GM18867 (cell line): ENCODE measurements at regions not wholly inside any gene's neighbourhood (a gene's known extent, or its start where the extent isn't known, plus 50 kb on each side); places are given as distances from the start of the nearest gene placed in this dataset.

Experiments used
- ATAC-seq: cut with Tn5 transposase; IDR thresholded peaks from one replicate; pipeline ENCODE4 v1.9.1; 2021; ENCODE audit warnings: mild to moderate bottlenecking, moderate library complexity; ENCODE audit not compliant: unreplicated experiment

GRCh38 chr16:86663685-86664521, 85.6 kb downstream of the FOXL1 start:
- no peak for ATAC-seq

DNA sequence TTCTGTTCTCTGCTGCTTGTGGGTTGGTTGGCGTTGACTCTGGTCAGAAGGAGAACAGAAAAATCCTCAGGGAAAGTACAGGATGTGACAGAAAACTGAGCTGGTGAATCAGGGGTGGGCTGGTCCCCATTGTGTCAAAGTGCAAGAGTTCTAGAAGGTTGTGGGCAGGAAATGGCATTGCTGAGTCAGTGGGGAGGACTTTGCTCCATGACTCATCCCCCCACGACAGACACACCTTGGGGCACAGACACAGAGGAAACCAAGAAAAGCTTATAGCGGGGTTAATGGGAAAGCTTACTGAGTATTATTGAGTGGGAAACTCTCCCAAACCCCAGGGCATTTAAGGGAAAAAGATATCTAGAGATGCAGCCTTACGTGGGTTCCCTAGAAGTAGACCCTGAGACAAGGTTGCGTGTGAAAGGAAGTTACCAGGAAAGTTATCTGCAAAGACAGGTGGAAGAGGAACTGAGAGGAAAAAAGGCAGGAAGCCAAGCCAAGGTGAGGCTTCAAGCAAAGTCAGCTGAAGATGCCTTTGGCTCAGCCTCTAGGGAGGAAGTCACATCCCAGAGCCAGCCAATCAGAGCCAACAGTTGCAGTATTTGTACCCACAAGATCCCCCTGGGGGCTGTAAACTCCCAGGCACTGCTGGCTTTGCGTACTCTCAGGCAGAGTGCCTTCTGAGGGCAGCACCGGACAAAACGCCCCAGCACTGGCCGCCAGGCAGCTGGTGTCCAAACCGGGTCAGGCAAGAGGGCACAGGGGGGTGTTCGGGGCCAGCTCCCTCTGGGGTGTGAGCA, 86.4 kb downstream of the FOXL1 start:
- ATAC-seq = peak; percentile 81

GRCh38 chr16:86665319-86665675, 86.9 kb downstream of the FOXL1 start:
- no peak for ATAC-seq

- ATAC-seq = no peak
Observed at GRCh38 chr16:86665929-86666328, 87.6 kb downstream of the FOXL1 start.

DNA sequence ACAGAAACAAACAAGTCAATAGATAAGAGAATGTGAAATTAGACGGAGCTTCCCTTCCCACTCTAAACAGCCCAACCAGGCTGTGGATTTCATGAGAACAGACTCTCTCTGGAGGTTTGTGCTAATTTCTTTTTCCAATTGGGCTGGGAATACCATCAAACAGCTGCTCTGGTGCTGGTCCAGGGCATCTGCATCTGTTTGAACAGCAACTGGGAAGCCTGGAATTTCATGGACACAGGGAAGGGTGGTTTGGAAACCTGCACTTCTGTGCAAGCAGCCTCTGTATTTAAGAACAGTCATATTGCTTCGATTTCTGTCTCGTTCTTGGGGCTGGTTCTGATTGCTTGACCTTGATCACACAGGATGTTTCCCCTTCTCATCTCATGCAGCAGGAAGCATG, 88.7 kb downstream of the FOXL1 start:
- ATAC-seq = no peak

DNA sequence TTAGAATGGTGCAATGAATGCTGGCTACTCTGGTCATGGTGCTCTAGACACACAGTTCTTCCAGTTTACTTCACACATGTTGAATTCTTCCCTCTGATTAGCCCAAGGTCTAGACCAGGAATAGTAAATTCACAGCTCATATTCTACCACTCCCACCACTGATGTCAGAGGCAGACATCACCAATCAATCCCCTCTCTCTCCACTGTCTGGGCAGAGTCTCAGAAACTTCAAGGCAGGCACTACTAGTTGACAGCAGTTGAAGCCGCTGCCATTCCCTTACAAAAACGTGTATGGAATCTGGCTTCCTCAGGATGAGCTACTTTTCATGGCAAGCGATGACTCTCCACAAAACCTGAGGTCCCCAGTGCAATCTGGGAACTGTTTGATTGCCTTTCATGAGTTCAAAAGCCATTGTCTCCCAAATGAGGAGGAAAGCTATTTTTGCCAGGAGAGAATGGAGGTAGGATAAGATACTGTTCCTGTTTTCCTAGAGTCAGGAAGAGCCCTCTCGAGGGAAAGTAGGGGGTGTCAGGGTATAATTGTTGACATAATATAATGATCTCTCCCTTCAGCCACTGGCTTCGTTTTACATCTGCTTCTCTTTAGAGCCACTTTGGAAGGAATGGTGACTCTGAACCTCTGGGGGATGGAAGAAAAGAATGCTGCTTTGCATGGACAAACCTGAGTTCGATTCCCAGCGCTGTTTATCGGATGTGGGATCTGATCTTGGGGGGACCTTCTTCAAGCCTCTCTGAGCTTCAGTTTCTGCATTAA, 90.0 kb downstream of the FOXL1 start:
- no peak for ATAC-seq

GRCh38 chr16:86669285-86669805, 91.0 kb downstream of the FOXL1 start:
- ATAC-seq = no peak

GRCh38 chr16:86669937-86670749, 91.8 kb downstream of the FOXL1 start:
- ATAC-seq = no peak

DNA sequence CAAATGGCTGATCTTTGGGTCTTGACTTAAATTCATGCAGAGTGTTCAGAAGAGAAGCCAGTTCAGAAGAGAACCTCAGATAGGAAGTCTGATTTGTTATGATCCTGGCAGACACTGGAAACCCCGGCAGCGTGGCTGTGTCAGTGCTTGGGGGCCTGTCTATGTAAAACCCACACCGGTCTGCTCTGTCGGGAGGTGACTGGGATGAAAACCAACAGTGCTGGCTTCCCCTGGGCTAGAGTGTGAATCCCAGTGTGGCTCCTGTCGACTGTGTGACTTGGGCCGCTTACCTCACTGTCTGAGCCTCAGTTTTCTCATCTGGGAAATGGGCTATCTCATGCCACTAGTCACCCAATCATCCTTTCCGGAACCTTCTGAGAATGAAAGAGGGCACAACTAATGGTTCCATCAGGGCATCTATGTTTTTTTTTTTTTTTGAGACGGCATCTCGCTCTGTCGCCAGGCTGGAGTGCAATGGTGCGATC, 92.4 kb downstream of the FOXL1 start:
- no peak for ATAC-seq

- ATAC-seq = no peak
Observed at GRCh38 chr16:86671486-86672178, 93.3 kb downstream of the FOXL1 start.

GRCh38 chr16:86672179-86672863, 94.0 kb downstream of the FOXL1 start:
- ATAC-seq = no peak

DNA sequence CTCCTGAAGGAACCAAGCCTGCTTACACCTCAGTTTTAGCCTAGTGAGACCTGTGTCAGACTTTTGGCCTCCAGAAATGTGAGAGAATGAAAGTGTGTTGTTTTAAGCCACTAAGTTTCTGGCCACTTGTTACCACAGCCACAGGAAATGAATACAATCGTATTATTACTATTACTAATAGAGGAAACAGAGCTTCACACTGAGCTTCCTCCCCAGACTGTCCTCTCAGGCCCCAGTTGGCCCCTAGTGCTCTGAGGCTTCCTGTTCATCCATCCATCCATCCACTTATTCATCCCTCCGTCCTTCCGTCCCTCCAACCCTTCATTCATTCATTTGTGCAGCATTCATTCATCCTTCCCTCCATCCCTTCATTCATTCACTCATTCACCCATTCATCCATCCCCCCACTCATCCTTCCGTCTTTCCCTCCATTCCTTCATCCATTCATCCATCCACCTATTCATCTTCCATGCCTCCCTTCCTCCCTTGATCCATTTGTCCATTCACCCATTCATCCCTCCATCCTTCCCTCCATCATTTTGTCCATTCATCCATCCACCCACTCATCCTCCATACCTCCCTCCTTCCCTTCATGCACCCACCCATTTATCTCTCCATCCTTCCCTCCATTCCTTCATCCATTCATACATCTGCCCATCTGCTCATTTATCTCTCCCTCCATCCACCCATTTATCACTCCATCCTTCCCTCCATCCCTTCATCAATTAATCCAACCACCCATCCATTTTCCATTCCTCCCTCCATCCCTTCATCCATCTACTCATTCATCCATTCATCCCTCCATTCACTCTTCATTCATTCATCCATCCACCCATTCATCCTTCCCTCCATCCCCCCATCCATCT, 95.0 kb downstream of the FOXL1 start:
- ATAC-seq = no peak

DNA sequence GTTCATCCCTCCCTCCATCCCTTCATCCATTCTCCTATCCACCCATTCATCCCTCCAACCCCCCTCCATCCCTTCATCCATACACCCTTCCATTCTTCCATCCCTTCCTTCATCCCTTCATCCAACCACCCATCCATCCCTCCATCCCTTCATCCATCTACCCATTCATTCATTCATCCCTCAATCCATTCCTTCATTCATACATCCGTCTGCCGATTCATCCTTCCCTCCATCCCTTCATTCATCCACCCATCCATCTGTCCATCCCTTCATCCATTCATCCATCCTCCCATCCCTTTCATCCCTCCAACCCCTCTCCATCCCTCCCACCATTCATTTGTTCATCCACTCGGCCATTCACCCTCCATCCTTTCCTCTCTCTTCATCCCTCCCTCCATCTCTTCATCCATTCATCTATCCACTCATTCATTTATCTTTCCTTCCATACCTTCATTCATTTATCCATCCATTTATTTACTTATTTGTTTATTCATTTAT, 95.7 kb downstream of the FOXL1 start:
- no peak for ATAC-seq

DNA sequence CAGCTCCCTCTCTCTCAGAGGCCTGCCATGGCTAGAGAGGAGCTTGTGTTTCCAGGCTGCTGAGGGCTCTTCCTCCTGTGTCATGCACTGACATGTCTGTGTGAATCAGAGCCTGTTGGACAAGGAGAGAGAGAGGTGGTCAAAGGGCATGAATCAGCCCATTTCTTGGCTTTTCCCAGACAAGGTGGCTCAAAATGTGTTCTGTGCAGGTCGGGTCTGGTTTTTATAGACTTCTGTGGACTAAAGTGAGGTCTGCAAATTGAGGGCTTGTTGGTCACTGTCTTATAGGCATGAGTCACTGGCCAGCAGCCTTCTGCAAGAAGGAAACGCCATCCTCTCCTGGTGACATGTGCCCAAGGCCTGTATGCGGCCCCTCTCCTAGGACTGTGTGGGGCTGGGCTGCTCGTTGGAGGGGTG, 97.9 kb downstream of the FOXL1 start:
- no peak for ATAC-seq

GRCh38 chr16:86679490-86679889, 101.1 kb downstream of the FOXL1 start:
- no peak for ATAC-seq

- ATAC-seq = no peak
Observed at GRCh38 chr16:86680162-86680561, 101.8 kb downstream of the FOXL1 start.

DNA sequence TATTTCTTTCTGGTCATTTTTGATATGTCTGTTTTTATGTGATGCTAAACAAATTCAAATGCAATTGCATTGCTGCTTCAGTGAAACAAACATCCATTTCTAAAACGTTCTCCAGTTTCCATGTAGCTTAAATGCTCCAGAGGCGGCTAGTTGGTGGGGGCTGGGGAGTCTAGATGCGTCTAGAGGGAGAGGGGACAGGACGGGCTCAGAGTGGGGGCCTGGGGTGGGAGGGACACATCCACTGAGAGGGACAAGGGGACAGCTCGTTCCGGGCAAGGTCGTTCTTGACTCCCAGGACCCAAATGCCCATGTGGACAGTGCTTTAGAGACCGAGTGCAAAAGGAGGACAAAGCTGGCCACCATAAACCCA, 102.3 kb downstream of the FOXL1 start:
- ATAC-seq = no peak
